Ecto neural progenitor cell (in vitro differentiated cells): ENCODE measurements at regions not wholly inside any gene's neighbourhood (a gene's known extent, or its start where the extent isn't known, plus 50 kb on each side); places are given as distances from the start of the nearest gene placed in this dataset.

Experiments used
- DNase-seq: peaks from one replicate; pipeline ENCODE4 v3.0.0-alpha.2; 2018; ENCODE audit warnings: low spot score

GRCh38 chr16:50469121-50469743 is 79.0 kb upstream of the NKD1 start:
- no peak for DNase-seq

- DNase-seq = no peak
These were observed 79.5 kb upstream of the NKD1 start for GRCh38 chr16:50468749-50469078.

DNA sequence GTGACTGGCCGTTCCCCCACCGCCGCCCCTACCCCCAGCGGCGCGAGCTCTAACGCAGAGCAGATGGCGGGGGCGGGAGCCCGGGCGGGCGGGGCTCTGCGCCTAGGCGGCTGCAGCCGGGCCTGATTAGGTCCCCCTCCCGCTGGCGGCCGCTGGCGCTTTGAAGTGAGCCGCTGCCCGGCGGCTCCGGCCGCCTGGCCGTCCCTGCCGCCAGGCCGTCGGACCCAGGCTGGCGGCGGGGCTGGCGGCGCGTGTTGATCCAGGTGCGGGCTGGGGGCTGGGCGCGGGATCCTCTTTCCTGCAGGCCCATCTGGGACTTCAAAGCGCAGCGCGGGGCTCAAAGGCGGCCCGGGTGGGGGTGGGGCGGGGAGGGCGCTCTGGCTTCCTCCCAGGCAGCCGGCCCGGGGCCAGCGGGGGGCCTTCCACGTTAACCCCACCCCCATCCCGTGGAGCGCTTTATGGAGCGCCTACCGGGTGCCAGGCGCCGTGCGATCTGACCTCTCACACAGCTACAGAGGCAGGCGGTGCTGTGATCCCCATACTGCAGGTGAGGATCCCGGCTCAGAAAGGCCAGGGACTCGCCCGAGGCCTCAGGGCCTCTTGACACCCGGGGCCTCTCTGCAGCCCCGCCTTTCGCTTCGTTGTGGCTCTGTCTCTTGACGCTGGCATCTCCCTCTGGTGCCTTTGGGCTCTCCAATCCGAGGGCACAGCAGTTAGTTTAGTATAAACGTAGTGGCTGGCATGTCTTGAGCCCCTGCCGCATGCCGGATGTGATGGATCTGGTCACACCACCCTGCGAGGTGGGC is 80.0 kb upstream of the NKD1 start:
- peak; percentile 87 for DNase-seq

GRCh38 chr16:50467559-50467942 is 80.6 kb upstream of the NKD1 start:
- DNase-seq = no peak

DNA sequence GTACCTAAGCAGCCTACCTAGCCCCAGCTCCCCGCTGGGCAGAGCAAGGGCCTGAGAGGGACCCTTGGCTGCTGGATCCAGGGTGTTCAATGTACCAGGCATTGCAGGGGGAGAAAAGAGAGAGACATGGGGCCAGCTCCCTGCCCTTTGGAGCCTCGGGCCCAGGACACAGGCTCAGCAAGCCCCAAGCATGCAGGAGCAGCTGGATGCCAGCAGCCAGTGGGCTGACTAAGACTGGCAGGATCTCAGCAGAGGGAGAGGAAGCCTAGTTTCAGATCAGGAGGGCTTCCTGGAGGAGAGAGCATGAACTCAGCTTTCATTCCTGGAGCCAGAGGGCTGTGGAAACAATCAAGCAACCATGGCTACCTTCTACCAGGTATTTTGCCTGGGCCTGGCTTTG is 82.0 kb upstream of the NKD1 start:
- DNase-seq = no peak

GRCh38 chr16:50464325-50465290 is 83.6 kb upstream of the NKD1 start:
- DNase-seq = no peak

DNA sequence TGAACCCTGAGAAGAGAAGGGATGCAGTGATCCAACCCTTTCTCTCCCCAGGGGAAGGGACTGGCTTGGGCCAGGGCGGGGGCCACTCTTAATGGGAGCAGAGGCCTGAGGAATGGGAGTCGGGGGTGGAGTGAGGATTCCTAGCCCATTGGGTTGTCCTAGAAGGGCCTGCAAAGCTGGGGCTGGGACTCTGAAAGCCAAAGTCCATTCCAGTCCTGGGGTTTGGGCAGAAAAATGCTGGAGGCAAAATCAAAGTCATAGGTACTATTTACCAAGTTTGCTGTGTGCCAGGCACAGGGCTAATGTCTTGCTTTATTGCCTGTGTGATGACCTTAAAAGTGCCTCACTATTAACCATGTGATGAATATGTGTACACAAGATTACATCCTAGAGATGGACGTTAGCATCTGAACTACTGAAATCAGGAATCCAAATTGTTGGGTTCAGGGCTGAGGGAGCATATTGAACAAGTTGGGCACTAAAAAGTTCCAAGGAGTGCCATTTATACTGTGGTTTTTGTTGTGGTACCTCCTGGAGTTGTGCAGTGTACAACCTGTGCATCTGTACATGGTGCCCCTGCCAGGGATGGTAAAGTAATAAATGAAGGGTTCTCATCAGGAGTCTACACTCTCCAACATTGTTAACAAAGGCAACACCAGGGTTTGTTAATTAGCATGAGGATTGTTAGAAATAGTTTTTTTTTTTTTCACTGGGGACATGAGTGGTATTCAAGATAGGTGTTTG is 84.4 kb upstream of the NKD1 start:
- DNase-seq = no peak

DNA sequence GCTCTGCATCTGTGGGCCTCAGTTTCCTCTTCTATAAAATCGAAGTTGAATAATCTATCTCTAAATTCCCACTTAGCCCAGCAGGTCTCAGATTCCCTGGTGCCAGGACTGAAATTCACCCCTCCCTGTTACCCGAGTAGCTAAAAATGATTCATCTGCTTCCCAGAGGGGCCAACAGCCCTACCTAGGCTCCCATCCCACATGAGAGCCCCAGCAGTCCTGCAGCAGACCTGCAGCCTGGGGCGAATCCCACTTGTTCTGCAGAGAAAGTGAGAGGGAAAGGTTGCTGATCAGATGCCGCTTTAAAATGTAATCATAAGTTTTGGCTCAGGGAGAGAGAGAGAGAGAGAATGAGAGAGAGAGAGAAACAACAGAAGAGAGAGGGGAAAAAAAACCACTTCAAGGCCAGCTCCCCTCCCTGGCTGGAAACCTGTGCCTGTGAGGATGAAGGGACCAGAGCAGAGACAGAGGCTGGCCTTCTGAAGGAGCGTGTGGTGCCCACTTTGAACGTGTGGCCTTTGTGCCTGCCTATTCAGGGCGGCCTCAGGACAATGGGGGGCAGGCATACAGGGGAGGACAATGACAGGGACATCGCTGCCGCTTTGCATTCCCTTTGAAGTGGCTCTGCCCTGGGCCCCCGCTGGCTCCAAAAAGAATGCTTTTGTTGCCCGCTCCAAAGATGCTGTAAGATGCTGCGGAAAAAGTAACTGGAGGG is 85.2 kb upstream of the NKD1 start:
- DNase-seq = no peak

DNA sequence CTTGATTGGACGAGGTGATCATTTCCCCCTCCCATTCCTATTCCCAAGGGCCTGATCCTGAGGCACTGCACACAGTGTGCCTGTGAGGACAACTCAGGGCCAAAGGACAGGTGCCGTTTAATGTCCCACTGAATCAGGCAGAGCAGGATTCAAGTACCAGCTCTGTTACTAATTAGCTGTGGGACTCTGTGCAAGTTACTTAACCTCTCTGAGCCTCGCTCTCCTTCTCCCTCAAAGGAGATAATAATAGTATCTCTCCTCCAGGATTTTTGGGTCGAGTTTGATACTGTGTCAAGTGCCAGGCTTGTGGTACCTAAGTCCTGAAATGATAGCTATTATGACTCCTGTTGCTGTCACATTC is 86.8 kb upstream of the NKD1 start:
- DNase-seq = no peak

DNA sequence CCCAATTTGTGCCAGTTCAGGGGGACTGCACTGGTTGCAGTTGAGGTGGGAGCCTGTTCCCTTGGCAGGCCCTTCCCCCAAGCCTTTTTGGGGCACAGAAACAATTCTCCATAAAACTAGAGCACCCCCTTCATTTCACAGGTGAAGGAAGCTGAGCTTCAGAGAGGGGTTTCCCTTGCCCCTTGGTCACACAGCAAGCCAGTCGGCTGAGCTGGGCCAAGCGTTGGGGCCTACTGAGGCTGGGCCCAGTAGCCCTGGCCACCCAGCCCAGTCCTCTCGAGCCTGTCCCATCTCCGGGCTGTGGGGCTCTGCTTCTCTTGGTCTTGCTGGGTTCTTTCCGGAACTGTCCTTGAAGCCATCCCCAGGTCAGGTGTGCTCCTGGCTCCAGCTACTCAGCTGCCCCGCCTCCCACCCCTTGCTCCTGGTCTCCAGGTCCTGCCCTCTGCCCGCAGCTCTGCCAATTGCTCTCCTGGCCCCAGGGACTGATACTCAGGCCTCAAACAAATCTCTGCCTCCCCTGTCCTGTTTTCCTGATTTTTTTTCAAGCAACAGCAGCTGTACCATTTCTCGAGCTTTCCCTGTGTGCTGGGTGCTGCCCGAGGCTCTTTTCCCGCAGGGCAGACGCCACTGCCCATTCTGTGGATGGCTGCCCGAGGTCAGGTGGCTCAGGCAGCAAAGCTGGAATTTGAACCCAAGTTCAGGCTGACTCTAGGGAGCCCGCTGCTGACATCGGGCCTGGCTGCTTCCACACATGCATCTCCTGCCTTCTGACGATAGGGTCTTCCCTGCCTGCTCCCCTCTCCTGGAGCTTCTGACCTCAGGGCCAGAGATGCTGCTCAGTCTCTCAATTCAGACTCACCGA is 87.4 kb upstream of the NKD1 start:
- DNase-seq = no peak

GRCh38 chr16:50459496-50460080 is 88.6 kb upstream of the NKD1 start:
- DNase-seq = no peak

DNA sequence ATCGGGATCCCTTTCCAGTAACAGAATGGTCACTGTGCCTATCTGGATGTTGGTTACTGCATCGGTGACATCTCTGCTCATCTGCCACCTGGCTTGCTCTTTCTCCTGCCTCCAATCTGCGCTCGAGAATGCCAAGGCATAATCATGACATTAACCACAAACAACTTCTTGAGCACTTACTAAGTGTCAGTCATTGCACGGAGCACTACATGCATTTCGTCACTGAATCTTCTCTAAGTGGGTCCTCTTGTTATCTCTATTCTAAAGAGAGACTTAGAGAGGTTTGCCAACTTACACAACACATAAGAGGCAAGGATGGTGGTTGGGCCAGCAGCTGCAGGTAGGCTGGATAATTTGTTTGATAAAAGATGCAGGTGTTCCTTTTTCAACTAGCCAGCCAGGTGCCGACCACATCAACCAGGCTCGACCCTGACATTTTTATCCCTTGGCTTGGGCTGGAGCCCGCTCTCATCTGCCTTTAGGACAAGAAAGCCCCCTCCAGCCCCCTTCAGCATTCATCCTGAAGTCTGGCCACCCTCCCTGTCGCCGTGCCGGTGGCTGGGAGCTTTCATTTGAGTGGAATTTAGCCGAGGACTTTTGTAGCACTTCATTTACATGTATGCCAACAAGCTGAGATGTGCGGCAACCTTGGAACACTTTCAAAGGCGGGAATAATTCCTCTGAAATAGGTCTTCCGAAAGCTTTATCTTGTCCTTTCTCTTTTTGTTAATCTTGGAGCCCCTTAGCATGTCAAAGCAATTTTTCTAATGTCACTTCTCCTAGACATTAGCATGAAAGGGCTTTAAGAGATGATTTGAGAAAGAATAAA is 89.3 kb upstream of the NKD1 start:
- DNase-seq = no peak

DNA sequence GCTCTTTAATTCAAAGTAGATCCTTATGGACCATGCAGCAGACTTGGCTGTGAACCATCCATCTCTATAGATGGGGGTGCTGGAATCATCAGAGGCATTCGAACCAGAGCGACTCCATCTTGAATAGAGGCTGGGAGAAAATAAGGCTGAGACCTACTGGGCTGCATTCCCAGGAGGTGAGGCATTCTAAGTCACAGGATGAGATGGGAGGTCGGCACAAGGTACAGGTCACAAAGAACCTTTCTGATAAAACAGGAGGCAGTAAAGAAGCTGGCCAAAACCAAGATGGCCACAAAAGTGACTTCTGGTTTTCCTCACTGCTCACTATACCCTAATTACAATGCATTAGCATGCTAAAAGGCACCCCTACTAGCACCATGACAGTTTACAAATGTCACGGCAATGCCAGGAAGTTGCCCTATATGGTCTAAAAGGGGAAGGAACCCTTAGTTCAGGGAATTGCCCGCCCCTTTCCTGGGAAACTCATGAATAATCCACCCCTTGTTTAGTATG is 89.2 kb upstream of the BRD7 start:
- DNase-seq = no peak

DNA sequence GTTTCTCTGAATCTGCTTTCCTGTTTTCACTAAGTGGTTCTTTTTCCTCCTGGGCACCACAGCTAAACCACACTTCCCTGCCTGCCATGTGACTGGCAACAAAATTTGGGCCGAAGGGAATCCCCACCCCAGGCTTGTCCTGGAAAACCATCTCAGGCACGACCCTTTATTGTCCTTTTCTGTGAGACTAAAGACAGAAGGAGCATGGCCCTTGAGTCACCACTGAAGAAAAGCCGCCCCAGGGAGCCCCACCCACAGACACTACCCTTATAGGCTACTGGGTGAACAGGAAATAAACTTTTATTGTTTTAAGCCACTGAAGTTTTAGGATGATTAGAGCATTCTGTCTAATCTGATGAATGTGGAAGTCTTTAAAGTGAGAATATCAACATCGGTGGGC is 88.6 kb upstream of the BRD7 start:
- no peak for DNase-seq

DNA sequence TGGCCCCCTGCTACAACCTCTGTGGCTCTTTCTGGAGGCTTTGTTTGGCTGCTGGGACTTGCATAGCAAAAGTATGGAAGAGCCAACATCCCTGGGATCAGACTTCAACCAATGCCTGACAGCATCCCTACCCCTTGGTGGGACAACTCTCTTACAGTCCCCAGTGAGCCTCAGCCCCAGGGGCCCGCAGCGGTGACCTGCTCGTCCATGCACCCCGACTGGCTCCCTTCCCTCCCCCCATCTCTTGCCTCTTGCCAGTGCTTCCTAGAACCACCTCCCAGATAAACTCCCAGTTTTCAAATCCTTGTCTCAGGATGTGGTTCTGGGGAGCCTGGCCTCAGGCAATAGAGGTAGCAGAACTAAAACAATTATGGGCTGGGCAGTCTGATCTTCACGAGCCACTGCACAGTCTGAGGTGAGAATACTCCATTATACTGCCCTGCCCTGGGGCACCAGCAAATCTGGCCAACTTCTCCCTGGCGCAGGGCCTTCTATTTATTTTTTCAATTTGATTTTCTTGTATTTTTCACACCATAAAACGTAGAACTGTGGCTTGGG is 86.6 kb upstream of the BRD7 start:
- DNase-seq = no peak

DNA sequence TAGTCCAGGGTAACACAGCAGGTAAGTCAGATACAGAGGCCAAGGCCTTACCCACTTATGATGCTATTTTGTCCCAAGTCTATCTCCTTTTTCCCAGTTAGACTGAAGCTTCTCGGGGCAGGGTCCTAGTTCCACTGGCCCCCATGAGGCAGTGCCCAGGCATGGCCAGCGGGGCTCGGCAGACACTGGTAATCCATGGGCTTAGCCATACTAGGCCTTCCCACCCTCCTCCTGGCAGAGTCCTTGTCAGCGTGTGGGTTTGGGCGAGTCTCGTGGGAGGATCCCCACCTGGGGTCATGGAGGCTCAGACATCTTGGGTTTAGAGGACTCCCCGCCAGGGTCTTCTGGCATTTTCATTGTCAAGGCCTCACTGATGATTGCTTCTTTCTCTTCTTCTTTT is 84.7 kb upstream of the BRD7 start:
- no peak for DNase-seq

- no peak for DNase-seq
These were observed 83.2 kb upstream of the BRD7 start for GRCh38 chr16:50451951-50452508.

GRCh38 chr16:50450957-50451356 is 82.2 kb upstream of the BRD7 start:
- no peak for DNase-seq
